ENCODE measurements at regions not wholly inside any gene's neighbourhood (a gene's known extent, or its start where the extent isn't known, plus 50 kb on each side); places are given as distances from the start of the nearest gene placed in this dataset.
"Not testable (repeated sequence)": the region's sequence is repeated elsewhere in the genome, so short reads cannot be mapped to it uniquely, and the experiment has no call there.

GRCh38 chr10:22792161-22792560 is 77.8 kb upstream of the PIP4K2A start:
- TF ChIP-seq CTCF (IDR thresholded peaks at IDR 0.05): no peak
- no peak overlapping the region for H3K4me3 ChIP-seq
- DNase-seq (ENCODE audit: low spot score): no peak

GRCh38 chr10:22791665-22792064 is 77.3 kb upstream of the PIP4K2A start:
- TF ChIP-seq CTCF (IDR thresholded peaks at IDR 0.05): no peak
- H3K27ac ChIP-seq: no peak overlapping the region
- no peak overlapping the region for H3K4me3 ChIP-seq
- no peak for DNase-seq (ENCODE audit: low spot score)

More at GRCh38 chr10:22792161-22792560, 77.8 kb upstream of the PIP4K2A start:
- no peak overlapping the region for H3K27ac ChIP-seq

GRCh38 chr10:22784668-22785067 is 70.3 kb upstream of the PIP4K2A start:
- no peak overlapping the region for H3K4me3 ChIP-seq
- DNase-seq (ENCODE audit: low spot score): no peak
- no peak overlapping the region for H3K27ac ChIP-seq
- no peak for TF ChIP-seq CTCF (IDR thresholded peaks at IDR 0.05)

GRCh38 chr10:22783807-22784206 is 69.4 kb upstream of the PIP4K2A start:
- no peak for TF ChIP-seq CTCF (IDR thresholded peaks at IDR 0.05)
- Histone ChIP-seq H3K27ac (no peak overlapping the region), H3K4me3 (no peak overlapping the region)
- DNase-seq (ENCODE audit: low spot score): no peak

GRCh38 chr10:22780474-22780885 is 66.1 kb upstream of the PIP4K2A start:
- peak overlapping the region in 1 of 2 donors; percentile 6 for H3K27ac ChIP-seq

GRCh38 chr10:22779331-22780019 is 65.1 kb upstream of the PIP4K2A start:
- DNase-seq (ENCODE audit: low spot score): no peak
- Histone ChIP-seq H3K27ac (no peak overlapping the region), H3K4me3 (no peak overlapping the region)
- TF ChIP-seq CTCF (IDR thresholded peaks at IDR 0.05): no peak

More at GRCh38 chr10:22780474-22780885, 66.1 kb upstream of the PIP4K2A start:
- TF ChIP-seq CTCF (IDR thresholded peaks at IDR 0.05): no peak
- no peak for DNase-seq (ENCODE audit: low spot score)
- no peak overlapping the region for H3K4me3 ChIP-seq

GRCh38 chr10:22774102-22774501 is 59.7 kb upstream of the PIP4K2A start:
- no peak for DNase-seq (ENCODE audit: low spot score)
- no peak for TF ChIP-seq CTCF (IDR thresholded peaks at IDR 0.05)

GRCh38 chr10:22771631-22772030 is 57.3 kb upstream of the PIP4K2A start:
- H3K27ac ChIP-seq; H3K4me3 ChIP-seq; DNase-seq (ENCODE audit: low spot score): not testable (repeated sequence)

More at GRCh38 chr10:22774102-22774501, 59.7 kb upstream of the PIP4K2A start:
- Histone ChIP-seq H3K27ac (no peak overlapping the region), H3K4me3 (no peak overlapping the region)
